ENCODE measurements at regions not wholly inside any gene's neighbourhood (a gene's known extent, or its start where the extent isn't known, plus 50 kb on each side); places are given as distances from the start of the nearest gene placed in this dataset.
A peak's percentile ranks its signal among the peaks of the same experiment; 100 is the strongest.

GRCh38 chr9:134251296-134252069 lies 74.8 kb upstream of the RXRA start:
- DNase-seq: peak; percentile 5

GRCh38 chr9:134252084-134252830 lies 74.0 kb upstream of the RXRA start:
- no peak for DNase-seq

- no peak for DNase-seq
Measured at GRCh38 chr9:134253606-134254205, 72.5 kb upstream of the RXRA start.

GRCh38 chr9:134258332-134258731 lies 67.9 kb upstream of the RXRA start:
- DNase-seq: no peak

GRCh38 chr9:134258828-134259546 lies 67.3 kb upstream of the RXRA start:
- no peak for DNase-seq

GRCh38 chr9:134259708-134260107 lies 66.5 kb upstream of the RXRA start:
- no peak for DNase-seq

- no peak for DNase-seq
Measured at GRCh38 chr9:134260801-134261200, 65.5 kb upstream of the RXRA start.

GRCh38 chr9:134262035-134262434 lies 64.2 kb upstream of the RXRA start:
- DNase-seq: no peak

- no peak for DNase-seq
Measured at GRCh38 chr9:134263596-134263995, 62.7 kb upstream of the RXRA start.

GRCh38 chr9:134264169-134264568 lies 62.1 kb upstream of the RXRA start:
- DNase-seq: no peak

GRCh38 chr9:134265078-134265477 lies 61.2 kb upstream of the RXRA start:
- DNase-seq: no peak

- no peak for DNase-seq
Measured at GRCh38 chr9:134266418-134266817, 59.8 kb upstream of the RXRA start.

- DNase-seq: no peak
Measured at GRCh38 chr9:134267305-134267880, 58.9 kb upstream of the RXRA start.

- no peak for DNase-seq
Measured at GRCh38 chr9:134267881-134268724, 58.2 kb upstream of the RXRA start.

GRCh38 chr9:134268747-134269146 lies 57.5 kb upstream of the RXRA start:
- DNase-seq: no peak

GRCh38 chr9:134271338-134272301 lies 54.6 kb upstream of the RXRA start:
- no peak for DNase-seq

- no peak for DNase-seq
Measured at GRCh38 chr9:134272302-134273023, 53.8 kb upstream of the RXRA start.

- DNase-seq: no peak
Measured at GRCh38 chr9:134273647-134274046, 52.6 kb upstream of the RXRA start.

- no peak for DNase-seq
Measured at GRCh38 chr9:134275375-134275774, 50.9 kb upstream of the RXRA start.
